H9 (cell line): ENCODE measurements at regions not wholly inside any gene's neighbourhood (a gene's known extent, or its start where the extent isn't known, plus 50 kb on each side); places are given as distances from the start of the nearest gene placed in this dataset.

Experiments used
- DNase-seq: peaks from one replicate; pipeline ENCODE4 v3.0.0-alpha.2; 2017
- H2AFZ ChIP-seq: one replicate; pipeline ENCODE4 v1.6.1; 2013; ENCODE audit warnings: mild to moderate bottlenecking, low read length, control low read depth, moderate library complexity
- H2AK5ac ChIP-seq: 2 replicates; pipeline ENCODE4 v1.6.1; 2013; ENCODE audit warnings: low read length, control low read depth, mixed read lengths; ENCODE audit not compliant: insufficient read length
- H2BK120ac ChIP-seq: one replicate; pipeline ENCODE4 v1.6.1; 2013; ENCODE audit warnings: low read depth, mild to moderate bottlenecking, low read length, control low read depth, inconsistent platforms; ENCODE audit not compliant: poor library complexity, severe bottlenecking
- H2BK12ac ChIP-seq: 2 replicates; pipeline ENCODE4 v1.6.1; 2013; ENCODE audit warnings: low read length, control low read depth, mixed read lengths, low read depth; ENCODE audit not compliant: insufficient read length
- H2BK15ac ChIP-seq: 2 replicates; pipeline ENCODE4 v1.6.1; 2013; ENCODE audit warnings: low read depth, low read length, control low read depth
- H2BK20ac ChIP-seq: one replicate; pipeline ENCODE4 v1.6.1; 2013; ENCODE audit warnings: low read depth, mild to moderate bottlenecking, low read length, control low read depth, inconsistent platforms; ENCODE audit not compliant: poor library complexity, severe bottlenecking
- H2BK5ac ChIP-seq: 2 replicates; pipeline ENCODE4 v1.6.1; 2013; ENCODE audit warnings: low read length, control low read depth, mixed read lengths; ENCODE audit not compliant: insufficient read length
- H3K14ac ChIP-seq: 2 replicates; pipeline ENCODE4 v1.6.1; 2013; ENCODE audit warnings: low read length, control low read depth; ENCODE audit not compliant: insufficient read depth
- H3K18ac ChIP-seq: 2 replicates; pipeline ENCODE4 v1.6.1; 2013; ENCODE audit warnings: low read depth, mild to moderate bottlenecking, mixed read lengths, low read length, control low read depth; ENCODE audit not compliant: insufficient read length
- H3K23ac ChIP-seq: 2 replicates; pipeline ENCODE4 v1.6.1; 2013; ENCODE audit warnings: low read length, control low read depth, mixed read lengths, low read depth; ENCODE audit not compliant: insufficient read length
- H3K23me2 ChIP-seq: 2 replicates; pipeline ENCODE4 v1.6.1; 2013; ENCODE audit warnings: low read depth, mild to moderate bottlenecking, mixed read lengths, low read length, control low read depth; ENCODE audit not compliant: insufficient read length, poor library complexity, severe bottlenecking
- H3K27ac ChIP-seq: 2 replicates; pipeline ENCODE4 v1.5.1; 2013; ENCODE audit warnings: low read length, control low read depth, mixed read lengths, low read depth; ENCODE audit not compliant: insufficient read length
- H3K27me3 ChIP-seq: 2 replicates; pipeline ENCODE4 v1.6.1; 2013; ENCODE audit warnings: low read length, control low read depth, inconsistent platforms; ENCODE audit not compliant: insufficient read depth
- H3K4ac ChIP-seq: 2 replicates; pipeline ENCODE4 v1.6.1; 2013; ENCODE audit warnings: low read depth, mild to moderate bottlenecking, control low read depth, inconsistent platforms, low read length, moderate library complexity
- H3K4me1 ChIP-seq: 2 replicates; pipeline ENCODE4 v1.6.1; 2013; ENCODE audit warnings: low read length, control low read depth, inconsistent platforms; ENCODE audit not compliant: insufficient read depth
- H3K4me2 ChIP-seq: 2 replicates; pipeline ENCODE4 v1.6.1; 2013; ENCODE audit warnings: low read length, control low read depth, mixed read lengths; ENCODE audit not compliant: insufficient read length, insufficient read depth
- H3K56ac ChIP-seq: 2 replicates; pipeline ENCODE4 v1.6.1; 2013; ENCODE audit warnings: low read depth, mild to moderate bottlenecking, mixed read lengths, low read length, control low read depth; ENCODE audit not compliant: insufficient read length
- H3K79me1 ChIP-seq: 2 replicates; pipeline ENCODE4 v1.6.1; 2013; ENCODE audit warnings: low read depth, mild to moderate bottlenecking, moderate library complexity, low read length, control low read depth, inconsistent platforms; ENCODE audit not compliant: insufficient read depth, poor library complexity, severe bottlenecking
- H3K79me2 ChIP-seq: 2 replicates; pipeline ENCODE4 v1.6.1; 2013; ENCODE audit warnings: low read length, control low read depth, inconsistent platforms; ENCODE audit not compliant: insufficient read depth
- H3K9ac ChIP-seq: 2 replicates; pipeline ENCODE4 v1.6.1; 2013; ENCODE audit warnings: low read length, control low read depth, mixed read lengths; ENCODE audit not compliant: insufficient read length; ENCODE audit errors: extremely low read depth
- H3K9me3 ChIP-seq: one replicate; pipeline ENCODE4 v1.6.1; 2013; ENCODE audit warnings: low read depth, low read length, inconsistent platforms; ENCODE audit not compliant: control insufficient read depth
- H3T11ph ChIP-seq: one replicate; pipeline ENCODE4 v1.6.1; 2013; ENCODE audit warnings: mild to moderate bottlenecking, low read length, control low read depth, inconsistent platforms
- H4K20me1 ChIP-seq: one replicate; pipeline ENCODE4 v1.6.1; 2013; ENCODE audit not compliant: control insufficient read depth, insufficient read length, insufficient read depth
- H4K5ac ChIP-seq: 2 replicates; pipeline ENCODE4 v1.6.1; 2013; ENCODE audit warnings: low read depth, mild to moderate bottlenecking, mixed read lengths, low read length, control low read depth; ENCODE audit not compliant: insufficient read length
- H4K8ac ChIP-seq: replicated peaks from 2 replicates; pipeline ENCODE4 v1.6.1; 2013; ENCODE audit warnings: low read length, control low read depth, mixed read lengths, low read depth; ENCODE audit not compliant: insufficient read length
- H4K91ac ChIP-seq: 2 replicates; pipeline ENCODE4 v1.6.1; 2013; ENCODE audit warnings: low read depth, mild to moderate bottlenecking, moderate library complexity, mixed read lengths, low read length, control low read depth; ENCODE audit not compliant: insufficient read length
- H3K27ac Mint-ChIP-seq, 3 experiments: 2 replicates in 2 of 3; 3 replicates in 1 of 3; pipeline ENCODE4 v1.8.0; 2020 to 2021; ENCODE audit warnings: mixed read lengths in 3 of 3, mild to moderate bottlenecking in 1 of 3, moderate library complexity in 1 of 3
- H3K27me3 Mint-ChIP-seq: 2 replicates; pipeline ENCODE4 v1.8.0; 2021; ENCODE audit warnings: low read depth, mild to moderate bottlenecking, moderate library complexity, mixed read lengths
- H3K36me3 Mint-ChIP-seq, 3 experiments: 2 replicates in 2 of 3; 3 replicates in 1 of 3; pipeline ENCODE4 v1.8.0; 2020 to 2021; ENCODE audit warnings: low read depth in 3 of 3, mixed read lengths in 3 of 3; ENCODE audit not compliant: insufficient read depth in 1 of 3
- H3K4me1 Mint-ChIP-seq, 2 experiments: 2 replicates each; pipeline ENCODE4 v1.8.0; 2020; ENCODE audit warnings: mixed read lengths in 2 of 2
- H3K4me3 Mint-ChIP-seq, 2 experiments: 2 replicates in 1 of 2; 3 replicates in 1 of 2; pipeline ENCODE4 v1.8.0; 2020 to 2021; ENCODE audit warnings: mild to moderate bottlenecking in 2 of 2, mixed read lengths in 2 of 2, moderate library complexity in 1 of 2
- H3K9me3 Mint-ChIP-seq, 2 experiments: 2 replicates in 1 of 2; 3 replicates in 1 of 2; pipeline ENCODE4 v1.8.0; 2020; ENCODE audit warnings: mild to moderate bottlenecking in 2 of 2, mixed read lengths in 2 of 2, moderate library complexity in 1 of 2
- WGBS: extraction: QIAGEN DNeasy Blood & Tissue Kit; methylation state at CpG from one replicate; pipeline ENCODE4 v1.1.7; 2013; ENCODE audit warnings: missing lambda C conversion rate, low lambda C conversion rate, mixed read lengths; ENCODE audit not compliant: insufficient read length; ENCODE audit errors: extremely low coverage; 5-methylcytosine and 5-hydroxymethylcytosine counted together
- TF ChIP-seq, protein P1 (sequence below): fragments of 200-600 bp; sonication (generic); conservative IDR thresholded peaks from 3 replicates; pipeline ENCODE4 v1.8.0; 2021; ENCODE audit warnings: antibody characterized with exemption, mild to moderate bottlenecking

GRCh38 chr20:47427067-47427466 is 70.6 kb upstream of the ZMYND8 start:
- Histone ChIP-seq H3K9ac (no peak overlapping the region), H3K79me2 (no peaks in the 10 kb centered on the region), H3K56ac (no peak overlapping the region), H2AK5ac (no peak overlapping the region), H3K23me2 (no peaks in the 10 kb centered on the region), H3K23ac (no peak overlapping the region), H2BK5ac (no peak overlapping the region), H2BK120ac (no peak overlapping the region), H2AFZ (no peak overlapping the region), H2BK15ac (no peak overlapping the region), H4K91ac (no peak overlapping the region), H3K9me3 (no peaks in the 10 kb centered on the region), H4K5ac (no peak overlapping the region), H3K4ac (no peak overlapping the region), H3T11ph (no peak overlapping the region), H3K14ac (no peak overlapping the region), H2BK20ac (no peak overlapping the region), H4K20me1 (no peaks in the 10 kb centered on the region), H4K8ac (no peak overlapping the region), H3K79me1 (no peaks in the 10 kb centered on the region), H3K27ac (no peak overlapping the region), H3K18ac (no peak overlapping the region), H3K4me1 (no peaks in the 10 kb centered on the region; the same call in 1 of the 2 replicates), H3K27me3 (no peaks in the 10 kb centered on the region), H2BK12ac (no peak overlapping the region), H3K4me2 (no peak overlapping the region)
- H3K27ac Mint-ChIP-seq, result no peak overlapping the region
- H3K4me3 Mint-ChIP-seq, result no peak overlapping the region
- no CpG with 5 or more reads among the region's 2 CpGs for WGBS
- H3K4me1 Mint-ChIP-seq, result peaks cover 18% of the 10 kb centered on the region in 2 experiments
- peaks cover 7 to 21% (median 13%) of the 10 kb centered on the region in 3 experiments for H3K36me3 Mint-ChIP-seq
- DNase-seq, result no peak
- peaks cover 20 to 24% of the 10 kb centered on the region in 2 experiments for H3K9me3 Mint-ChIP-seq
- H3K27me3 Mint-ChIP-seq, result peaks cover 2% of the 10 kb centered on the region; the same call in 1 of the 2 replicates
- TF ChIP-seq, protein P1, sequence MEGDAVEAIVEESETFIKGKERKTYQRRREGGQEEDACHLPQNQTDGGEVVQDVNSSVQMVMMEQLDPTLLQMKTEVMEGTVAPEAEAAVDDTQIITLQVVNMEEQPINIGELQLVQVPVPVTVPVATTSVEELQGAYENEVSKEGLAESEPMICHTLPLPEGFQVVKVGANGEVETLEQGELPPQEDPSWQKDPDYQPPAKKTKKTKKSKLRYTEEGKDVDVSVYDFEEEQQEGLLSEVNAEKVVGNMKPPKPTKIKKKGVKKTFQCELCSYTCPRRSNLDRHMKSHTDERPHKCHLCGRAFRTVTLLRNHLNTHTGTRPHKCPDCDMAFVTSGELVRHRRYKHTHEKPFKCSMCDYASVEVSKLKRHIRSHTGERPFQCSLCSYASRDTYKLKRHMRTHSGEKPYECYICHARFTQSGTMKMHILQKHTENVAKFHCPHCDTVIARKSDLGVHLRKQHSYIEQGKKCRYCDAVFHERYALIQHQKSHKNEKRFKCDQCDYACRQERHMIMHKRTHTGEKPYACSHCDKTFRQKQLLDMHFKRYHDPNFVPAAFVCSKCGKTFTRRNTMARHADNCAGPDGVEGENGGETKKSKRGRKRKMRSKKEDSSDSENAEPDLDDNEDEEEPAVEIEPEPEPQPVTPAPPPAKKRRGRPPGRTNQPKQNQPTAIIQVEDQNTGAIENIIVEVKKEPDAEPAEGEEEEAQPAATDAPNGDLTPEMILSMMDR, result no peak
